Cardiac muscle cell (in vitro differentiated cells and primary cell): ENCODE measurements at regions not wholly inside any gene's neighbourhood (a gene's known extent, or its start where the extent isn't known, plus 50 kb on each side); places are given as distances from the start of the nearest gene placed in this dataset.

Source experiments
- DNase-seq, 2 donors: peaks; one replicate each; pipeline versions ENCODE4 v3.0.0 to v3.0.0-alpha.2; 2010 to 2017; ENCODE audit warnings: low read depth in 1 of 2, low spot score in 1 of 2
- H3K27ac ChIP-seq: fragments of 200-600 bp; sonication (generic); 2 replicates; pipeline ENCODE4 v1.5.1; 2016
- H3K27me3 ChIP-seq: fragments of 200-600 bp; sonication (generic); 2 replicates; pipeline ENCODE4 v1.6.0; 2016; ENCODE audit warnings: control low read depth
- H3K36me3 ChIP-seq: fragments of 200-600 bp; sonication (generic); 2 replicates; pipeline ENCODE4 v1.5.1; 2016; ENCODE audit warnings: control low read depth
- H3K4me1 ChIP-seq: fragments of 200-600 bp; sonication (generic); 2 replicates; pipeline ENCODE4 v1.8.1; 2017; ENCODE audit warnings: low read depth, mild to moderate bottlenecking, mixed run types
- H3K4me3 ChIP-seq: fragments of 200-600 bp; sonication (generic); 2 replicates; pipeline ENCODE4 v1.5.1; 2016; ENCODE audit warnings: mild to moderate bottlenecking
- H3K9me3 ChIP-seq: fragments of 200-600 bp; sonication (generic); 2 replicates; pipeline ENCODE4 v1.5.1; 2017; ENCODE audit warnings: low read depth, mild to moderate bottlenecking, control low read depth
- TF ChIP-seq, protein P1 (sequence below): IDR thresholded peaks from 2 replicates; pipeline ENCODE4 v1.5.1; 2012; ENCODE audit warnings: low read depth, mild to moderate bottlenecking, low read length

- no peak overlapping the region for H3K27ac ChIP-seq
- H3K9me3 ChIP-seq: no peaks in the 10 kb centered on the region
- no peak overlapping the region for H3K4me3 ChIP-seq
- H3K27me3 ChIP-seq: no peaks in the 10 kb centered on the region
- H3K36me3 ChIP-seq: no peaks in the 10 kb centered on the region
- TF ChIP-seq, protein P1, sequence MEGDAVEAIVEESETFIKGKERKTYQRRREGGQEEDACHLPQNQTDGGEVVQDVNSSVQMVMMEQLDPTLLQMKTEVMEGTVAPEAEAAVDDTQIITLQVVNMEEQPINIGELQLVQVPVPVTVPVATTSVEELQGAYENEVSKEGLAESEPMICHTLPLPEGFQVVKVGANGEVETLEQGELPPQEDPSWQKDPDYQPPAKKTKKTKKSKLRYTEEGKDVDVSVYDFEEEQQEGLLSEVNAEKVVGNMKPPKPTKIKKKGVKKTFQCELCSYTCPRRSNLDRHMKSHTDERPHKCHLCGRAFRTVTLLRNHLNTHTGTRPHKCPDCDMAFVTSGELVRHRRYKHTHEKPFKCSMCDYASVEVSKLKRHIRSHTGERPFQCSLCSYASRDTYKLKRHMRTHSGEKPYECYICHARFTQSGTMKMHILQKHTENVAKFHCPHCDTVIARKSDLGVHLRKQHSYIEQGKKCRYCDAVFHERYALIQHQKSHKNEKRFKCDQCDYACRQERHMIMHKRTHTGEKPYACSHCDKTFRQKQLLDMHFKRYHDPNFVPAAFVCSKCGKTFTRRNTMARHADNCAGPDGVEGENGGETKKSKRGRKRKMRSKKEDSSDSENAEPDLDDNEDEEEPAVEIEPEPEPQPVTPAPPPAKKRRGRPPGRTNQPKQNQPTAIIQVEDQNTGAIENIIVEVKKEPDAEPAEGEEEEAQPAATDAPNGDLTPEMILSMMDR: no peak
- no peaks in the 10 kb centered on the region for H3K4me1 ChIP-seq
- DNase-seq: no peak
These were observed 321.4 kb upstream of the GBE1 start for GRCh38 chr3:82082796-82083195.

DNA sequence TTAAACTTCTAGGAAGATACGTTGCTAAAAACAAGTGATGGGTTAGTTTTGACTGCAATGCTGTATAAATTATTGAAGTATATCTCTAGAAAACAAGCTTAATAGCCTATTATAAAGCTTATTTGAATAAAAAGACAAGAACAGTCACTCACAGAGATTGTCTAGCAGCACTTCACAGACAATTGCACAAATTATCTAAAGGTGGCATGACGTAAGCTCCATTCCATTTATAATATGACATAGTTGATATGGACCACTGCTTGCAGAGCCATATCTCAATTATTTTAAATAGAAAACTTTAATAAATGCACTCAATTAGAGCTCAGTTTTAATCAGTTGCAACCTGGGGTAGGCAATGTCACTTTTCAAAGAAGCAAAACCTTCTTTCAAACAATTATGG is 319.9 kb upstream of the GBE1 start:
- Histone ChIP-seq H3K4me1 (no peaks in the 10 kb centered on the region), H3K9me3 (no peaks in the 10 kb centered on the region), H3K36me3 (no peaks in the 10 kb centered on the region), H3K27me3 (no peaks in the 10 kb centered on the region), H3K27ac (no peak overlapping the region), H3K4me3 (no peak overlapping the region)
- no peak for DNase-seq
- TF ChIP-seq, protein P1: no peak

- Histone ChIP-seq H3K27me3 (no peaks in the 10 kb centered on the region), H3K36me3 (no peaks in the 10 kb centered on the region), H3K27ac (no peak overlapping the region), H3K4me3 (no peak overlapping the region), H3K4me1 (no peaks in the 10 kb centered on the region), H3K9me3 (no peaks in the 10 kb centered on the region)
- TF ChIP-seq, protein P1: no peak
- DNase-seq: no peak
These were observed 319.3 kb upstream of the GBE1 start for GRCh38 chr3:82080792-82081191.

GRCh38 chr3:82080261-82080660 is 318.8 kb upstream of the GBE1 start:
- Histone ChIP-seq H3K9me3 (no peaks in the 10 kb centered on the region), H3K36me3 (no peaks in the 10 kb centered on the region), H3K27ac (no peak overlapping the region), H3K4me1 (no peaks in the 10 kb centered on the region), H3K4me3 (no peak overlapping the region), H3K27me3 (no peaks in the 10 kb centered on the region)
- TF ChIP-seq, protein P1: no peak
- DNase-seq: peak in 1 of 2 donors; percentile 9

GRCh38 chr3:82079335-82079890 is 318.0 kb upstream of the GBE1 start:
- no peaks in the 10 kb centered on the region for H3K4me1 ChIP-seq
- H3K27ac ChIP-seq: no peak overlapping the region
- no peaks in the 10 kb centered on the region for H3K27me3 ChIP-seq
- TF ChIP-seq, protein P1: no peak
- no peak overlapping the region for H3K4me3 ChIP-seq
- no peaks in the 10 kb centered on the region for H3K9me3 ChIP-seq
- DNase-seq: no peak
- H3K36me3 ChIP-seq: no peaks in the 10 kb centered on the region

DNA sequence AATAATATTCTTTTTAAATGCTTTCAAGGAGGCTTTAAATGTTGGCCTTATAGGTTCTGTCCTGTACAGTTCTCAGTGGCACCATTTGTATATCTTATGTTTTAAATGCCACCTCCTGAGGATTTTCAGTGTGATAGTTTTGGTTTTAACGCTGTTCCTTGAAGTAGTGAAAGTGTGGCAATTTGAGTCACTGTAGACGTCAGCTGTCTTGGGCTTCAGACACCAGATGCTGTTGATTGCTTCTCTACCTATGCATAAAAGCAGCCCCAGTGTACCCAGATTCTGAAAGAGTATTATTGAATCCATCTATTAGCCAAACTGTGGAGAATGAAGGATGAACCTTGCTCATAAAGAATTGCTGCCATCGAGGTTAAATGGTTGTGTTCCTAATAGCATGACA is 316.8 kb upstream of the GBE1 start:
- no peaks in the 10 kb centered on the region for H3K4me1 ChIP-seq
- H3K27me3 ChIP-seq: no peaks in the 10 kb centered on the region
- no peak for DNase-seq
- no peaks in the 10 kb centered on the region for H3K36me3 ChIP-seq
- no peak overlapping the region for H3K4me3 ChIP-seq
- H3K27ac ChIP-seq: no peak overlapping the region
- no peaks in the 10 kb centered on the region for H3K9me3 ChIP-seq
- TF ChIP-seq, protein P1: no peak
